PC-3 (cell line): ENCODE measurements at regions not wholly inside any gene's neighbourhood (a gene's known extent, or its start where the extent isn't known, plus 50 kb on each side); places are given as distances from the start of the nearest gene placed in this dataset.

Experiments used
- EZH2 ChIP-seq: fragments of 300-600 bp; sonication (generic); IDR thresholded peaks from one replicate; pipeline ENCODE4 v1.6.1; 2017; ENCODE audit warnings: antibody characterized with exemption, mild to moderate bottlenecking, low read length; ENCODE audit not compliant: unreplicated experiment
- EZH2phosphoT487 ChIP-seq: fragments of 300-600 bp; sonication (generic); IDR thresholded peaks from 2 replicates; pipeline ENCODE4 v1.6.1; 2018; ENCODE audit warnings: mild to moderate bottlenecking, antibody characterized with exemption, low read length, borderline replicate concordance
- TF ChIP-seq, protein P1 (sequence below): fragments of 300-600 bp; sonication (generic); conservative IDR thresholded peaks from 2 replicates; pipeline ENCODE4 v1.5.1; 2017; ENCODE audit warnings: antibody characterized with exemption, low read depth, mild to moderate bottlenecking, low read length

DNA sequence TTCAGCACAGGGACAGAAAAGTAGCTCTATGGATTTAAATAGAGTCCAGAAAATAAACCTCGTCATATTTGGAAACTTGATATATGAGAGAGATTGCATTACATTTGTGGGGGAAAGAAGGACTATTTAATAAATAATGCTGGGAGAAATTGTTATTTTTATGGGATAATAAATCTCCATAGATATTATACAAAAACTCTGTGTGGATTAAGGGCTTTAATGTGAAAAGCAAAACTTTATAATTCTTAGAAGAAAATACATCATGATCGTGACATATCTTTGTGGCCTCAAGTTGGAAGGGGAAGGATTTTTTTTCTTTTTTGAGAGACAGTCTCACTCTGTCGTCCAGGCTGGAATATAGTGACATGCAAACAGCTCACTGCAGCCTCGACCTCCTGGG is 95.0 kb upstream of the LEP start:
- TF ChIP-seq EZH2phosphoT487 (no peak), EZH2 (no peak)
- TF ChIP-seq, protein P1, sequence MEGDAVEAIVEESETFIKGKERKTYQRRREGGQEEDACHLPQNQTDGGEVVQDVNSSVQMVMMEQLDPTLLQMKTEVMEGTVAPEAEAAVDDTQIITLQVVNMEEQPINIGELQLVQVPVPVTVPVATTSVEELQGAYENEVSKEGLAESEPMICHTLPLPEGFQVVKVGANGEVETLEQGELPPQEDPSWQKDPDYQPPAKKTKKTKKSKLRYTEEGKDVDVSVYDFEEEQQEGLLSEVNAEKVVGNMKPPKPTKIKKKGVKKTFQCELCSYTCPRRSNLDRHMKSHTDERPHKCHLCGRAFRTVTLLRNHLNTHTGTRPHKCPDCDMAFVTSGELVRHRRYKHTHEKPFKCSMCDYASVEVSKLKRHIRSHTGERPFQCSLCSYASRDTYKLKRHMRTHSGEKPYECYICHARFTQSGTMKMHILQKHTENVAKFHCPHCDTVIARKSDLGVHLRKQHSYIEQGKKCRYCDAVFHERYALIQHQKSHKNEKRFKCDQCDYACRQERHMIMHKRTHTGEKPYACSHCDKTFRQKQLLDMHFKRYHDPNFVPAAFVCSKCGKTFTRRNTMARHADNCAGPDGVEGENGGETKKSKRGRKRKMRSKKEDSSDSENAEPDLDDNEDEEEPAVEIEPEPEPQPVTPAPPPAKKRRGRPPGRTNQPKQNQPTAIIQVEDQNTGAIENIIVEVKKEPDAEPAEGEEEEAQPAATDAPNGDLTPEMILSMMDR: no peak
